Fibroblast of the aortic adventitia (primary cell): ENCODE measurements at regions not wholly inside any gene's neighbourhood (a gene's known extent, or its start where the extent isn't known, plus 50 kb on each side); places are given as distances from the start of the nearest gene placed in this dataset.
A peak's percentile ranks its signal among the peaks of the same experiment; 100 is the strongest.

Source experiments
- DNase-seq: peaks from one replicate; pipeline ENCODE4 v3.0.0-alpha.2; 2010; ENCODE audit warnings: low read depth
- H3K4me3 ChIP-seq: 2 replicates; pipeline ENCODE4 v1.5.1; 2011; ENCODE audit warnings: low read depth, mild to moderate bottlenecking, control low read depth, low read length, moderate library complexity
- CTCF ChIP-seq: IDR thresholded peaks from 2 replicates; pipeline ENCODE4 v1.5.1; 2011; ENCODE audit warnings: mild to moderate bottlenecking, low read length, control low read depth, inconsistent platforms; ENCODE audit not compliant: insufficient read depth

- no peak for TF ChIP-seq CTCF
- DNase-seq, result no peak
- H3K4me3 ChIP-seq, result no peak overlapping the region
Measured at GRCh38 chr18:10054366-10054765, 140.6 kb downstream of the VAPA start.

GRCh38 chr18:10055125-10055750 lies 141.4 kb downstream of the VAPA start:
- no peak overlapping the region for H3K4me3 ChIP-seq
- TF ChIP-seq CTCF, result no peak
- no peak for DNase-seq

- no peak overlapping the region for H3K4me3 ChIP-seq
- no peak for TF ChIP-seq CTCF
- no peak for DNase-seq
Measured at GRCh38 chr18:10056506-10056905, 142.7 kb downstream of the VAPA start.

- no peak overlapping the region for H3K4me3 ChIP-seq
- no peak for DNase-seq
- no peak for TF ChIP-seq CTCF
Measured at GRCh38 chr18:10057401-10057893, 143.6 kb downstream of the VAPA start.

GRCh38 chr18:10057894-10058791 lies 144.3 kb downstream of the VAPA start:
- DNase-seq, result peak; percentile 91
- H3K4me3 ChIP-seq, result no peak overlapping the region
- TF ChIP-seq CTCF, result no peak

GRCh38 chr18:10059610-10060468 lies 146.0 kb downstream of the VAPA start:
- DNase-seq, result no peak
- H3K4me3 ChIP-seq, result no peak overlapping the region
- TF ChIP-seq CTCF, result no peak
